Neural progenitor cell (in vitro differentiated cells): ENCODE measurements at regions not wholly inside any gene's neighbourhood (a gene's known extent, or its start where the extent isn't known, plus 50 kb on each side); places are given as distances from the start of the nearest gene placed in this dataset.

ENCODE experiments used
- EZH2phosphoT487 ChIP-seq: fragments of 200-600 bp; sonication (generic); IDR thresholded peaks from 2 replicates; pipeline ENCODE4 v1.6.1; 2017; ENCODE audit warnings: antibody characterized with exemption
- TF ChIP-seq, protein P1 (sequence below): fragments of 200-600 bp; sonication (generic); IDR thresholded peaks from 2 replicates; pipeline ENCODE4 v1.5.1; 2017; ENCODE audit warnings: antibody characterized with exemption, mild to moderate bottlenecking

DNA sequence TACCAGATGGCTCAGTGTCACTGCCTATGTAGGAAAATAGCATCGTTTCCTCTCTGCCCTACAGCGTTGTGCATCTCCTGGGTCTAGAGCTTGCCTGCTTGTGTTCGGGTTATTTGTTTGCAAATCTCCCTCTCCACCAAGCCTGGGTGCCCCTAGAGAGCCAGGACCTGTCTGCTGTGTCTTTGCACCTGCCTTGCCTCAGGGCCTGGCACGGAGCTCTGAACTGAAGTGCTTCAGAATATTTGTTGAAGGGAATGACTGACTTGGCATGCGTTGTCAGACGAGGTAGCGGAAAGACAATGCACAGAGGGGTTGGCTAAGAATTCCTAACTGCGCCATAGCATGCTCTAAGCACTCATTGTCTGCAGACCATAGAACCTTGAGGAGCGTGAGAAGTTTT, 263.4 kb downstream of the FGF9 start:
- TF ChIP-seq, protein P1, sequence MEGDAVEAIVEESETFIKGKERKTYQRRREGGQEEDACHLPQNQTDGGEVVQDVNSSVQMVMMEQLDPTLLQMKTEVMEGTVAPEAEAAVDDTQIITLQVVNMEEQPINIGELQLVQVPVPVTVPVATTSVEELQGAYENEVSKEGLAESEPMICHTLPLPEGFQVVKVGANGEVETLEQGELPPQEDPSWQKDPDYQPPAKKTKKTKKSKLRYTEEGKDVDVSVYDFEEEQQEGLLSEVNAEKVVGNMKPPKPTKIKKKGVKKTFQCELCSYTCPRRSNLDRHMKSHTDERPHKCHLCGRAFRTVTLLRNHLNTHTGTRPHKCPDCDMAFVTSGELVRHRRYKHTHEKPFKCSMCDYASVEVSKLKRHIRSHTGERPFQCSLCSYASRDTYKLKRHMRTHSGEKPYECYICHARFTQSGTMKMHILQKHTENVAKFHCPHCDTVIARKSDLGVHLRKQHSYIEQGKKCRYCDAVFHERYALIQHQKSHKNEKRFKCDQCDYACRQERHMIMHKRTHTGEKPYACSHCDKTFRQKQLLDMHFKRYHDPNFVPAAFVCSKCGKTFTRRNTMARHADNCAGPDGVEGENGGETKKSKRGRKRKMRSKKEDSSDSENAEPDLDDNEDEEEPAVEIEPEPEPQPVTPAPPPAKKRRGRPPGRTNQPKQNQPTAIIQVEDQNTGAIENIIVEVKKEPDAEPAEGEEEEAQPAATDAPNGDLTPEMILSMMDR, result no peak
- TF ChIP-seq EZH2phosphoT487, result no peak
